H1 (cell line): ENCODE measurements at regions not wholly inside any gene's neighbourhood (a gene's known extent, or its start where the extent isn't known, plus 50 kb on each side); places are given as distances from the start of the nearest gene placed in this dataset.

Source experiments
- CTCF ChIA-PET: fragments of 300-600 bp; sonication (Branson Sonifier 250); formaldehyde crosslinking; loops from one replicate; lab custom pipeline; 2021; ENCODE audit not compliant: partially characterized antibody; lab: Charles Lee
- POLR2A ChIA-PET: fragments of 300-600 bp; sonication (Branson Sonifier 250); formaldehyde crosslinking; loops from one replicate; lab custom pipeline; 2021; ENCODE audit warnings: inconsistent platforms; ENCODE audit not compliant: partially characterized antibody; lab: Charles Lee
- DNase-seq, 2 experiments: peaks; one replicate each; pipeline versions ENCODE4 v3.0.0 to v3.0.0-alpha.2; 2010 to 2022; ENCODE audit warnings: low spot score in 2 of 2, low read depth in 1 of 2, mixed read lengths in 1 of 2
- FAIRE-seq: peaks from 2 replicates; lab custom pipeline; 2011; peaks lifted over from hg19 to GRCh38; lab: Jason Lieb, UNC
- H2AFZ ChIP-seq: 2 replicates; pipeline ENCODE4 v1.8.1; 2012; ENCODE audit warnings: low read length, inconsistent platforms
- H2AK5ac ChIP-seq: 2 replicates; pipeline ENCODE4 v1.6.1; 2013; ENCODE audit warnings: low read depth, low read length
- H2BK120ac ChIP-seq: replicated peaks from 2 replicates; pipeline ENCODE3; 2013; ENCODE audit warnings: low read depth, low read length, inconsistent platforms
- H2BK12ac ChIP-seq: 2 replicates; pipeline ENCODE4 v1.6.1; 2013; ENCODE audit warnings: low read depth, low read length
- H2BK15ac ChIP-seq: 2 replicates; pipeline ENCODE4 v1.6.1; 2013; ENCODE audit warnings: low read length
- H2BK20ac ChIP-seq: 2 replicates; pipeline ENCODE4 v1.6.1; 2013; ENCODE audit warnings: low read length
- H2BK5ac ChIP-seq: 2 replicates; pipeline ENCODE4 v1.6.1; 2013; ENCODE audit warnings: low read depth, low read length
- H3K14ac ChIP-seq: 2 replicates; pipeline ENCODE4 v1.6.1; 2013; ENCODE audit warnings: inconsistent platforms; ENCODE audit not compliant: insufficient read length
- H3K18ac ChIP-seq: 2 replicates; pipeline ENCODE4 v1.6.1; 2013; ENCODE audit warnings: low read length; ENCODE audit errors: extremely low read depth
- H3K23ac ChIP-seq: 2 replicates; pipeline ENCODE4 v1.6.1; 2013; ENCODE audit warnings: inconsistent platforms; ENCODE audit not compliant: insufficient read length
- H3K23me2 ChIP-seq: 2 replicates; pipeline ENCODE4 v1.6.1; 2013; ENCODE audit warnings: low read depth, low read length
- H3K27ac ChIP-seq: 2 replicates; pipeline ENCODE4 v1.6.1; 2011; ENCODE audit warnings: low read depth, low read length, inconsistent platforms
- H3K27me3 ChIP-seq, 4 experiments: replicated peaks in 1 of 4; 1 replicate in 1 of 4; 2 replicates in 3 of 4; pipeline versions ENCODE4 v1.6.1 to v1.8.1; 2011 to 2013; ENCODE audit warnings: low read length in 3 of 4, mild to moderate bottlenecking in 3 of 4, inconsistent platforms in 2 of 4, mixed read lengths in 2 of 4, moderate library complexity in 1 of 4; ENCODE audit not compliant: control insufficient read depth in 3 of 4, insufficient read depth in 3 of 4; ENCODE audit errors: extremely low read depth in 1 of 4
- H3K36me3 ChIP-seq, 4 experiments: 2 replicates each; pipeline versions ENCODE4 v1.6.1 to v1.8.1; 2011 to 2013; ENCODE audit warnings: mild to moderate bottlenecking in 4 of 4, low read length in 3 of 4, moderate library complexity in 2 of 4, control low read depth in 1 of 4, inconsistent platforms in 1 of 4; ENCODE audit not compliant: insufficient read depth in 4 of 4, control insufficient read depth in 2 of 4
- H3K4ac ChIP-seq: replicated peaks from 2 replicates; pipeline ENCODE3; 2013; ENCODE audit warnings: low read length, low read depth, mixed read lengths, inconsistent platforms; ENCODE audit not compliant: insufficient read length
- H3K4me1 ChIP-seq, 4 experiments: replicated peaks in 1 of 4; 1 replicate in 1 of 4; 2 replicates in 3 of 4; pipeline versions ENCODE4 v1.6.1 to v1.8.1; 2011 to 2013; ENCODE audit warnings: low read length in 3 of 4, inconsistent platforms in 2 of 4, mixed read lengths in 1 of 4; ENCODE audit not compliant: insufficient read depth in 4 of 4, control insufficient read depth in 3 of 4
- H3K4me2 ChIP-seq, 2 experiments: 2 replicates each; pipeline versions ENCODE4 v1.6.1 to v1.8.1; 2011 to 2013; ENCODE audit warnings: low read depth in 2 of 2, low read length in 2 of 2, control low read depth in 1 of 2, inconsistent platforms in 1 of 2, mild to moderate bottlenecking in 1 of 2; ENCODE audit not compliant: insufficient read depth in 1 of 2
- H3K4me3 ChIP-seq, 4 experiments: fragments of 200-600, 300-600 bp in 1 of 4; sonication (generic), shearing (Covaris generic), sonication (Bioruptor Twin) in 1 of 4; 2 replicates each; pipeline versions ENCODE4 v1.5.1 to v1.8.1; 2011 to 2016; ENCODE audit warnings: low read length in 4 of 4, low read depth in 3 of 4, control low read depth in 2 of 4, inconsistent platforms in 2 of 4, mild to moderate bottlenecking in 2 of 4, mixed read lengths in 1 of 4, moderate library complexity in 1 of 4; ENCODE audit not compliant: insufficient read depth in 2 of 4; ENCODE audit errors: extremely low read depth in 1 of 4
- H3K56ac ChIP-seq: replicated peaks from 2 replicates; pipeline ENCODE3; 2013; ENCODE audit warnings: low read depth, mild to moderate bottlenecking, mixed read lengths, low read length, inconsistent platforms; ENCODE audit not compliant: insufficient read length
- H3K79me1 ChIP-seq: 2 replicates; pipeline ENCODE4 v1.6.1; 2013; ENCODE audit warnings: low read depth, low read length, control low read depth
- H3K79me2 ChIP-seq, 2 experiments: 2 replicates each; pipeline versions ENCODE4 v1.6.1 to v1.8.1; 2012 to 2013; ENCODE audit warnings: low read length in 2 of 2, mild to moderate bottlenecking in 2 of 2, inconsistent platforms in 1 of 2; ENCODE audit not compliant: insufficient read depth in 2 of 2, control insufficient read depth in 1 of 2
- H3K9ac ChIP-seq, 4 experiments: replicated peaks in 1 of 4; 1 replicate in 1 of 4; 2 replicates in 3 of 4; pipeline versions ENCODE4 v1.6.1 to v1.8.1; 2011 to 2013; ENCODE audit warnings: low read depth in 3 of 4, low read length in 3 of 4, control low read depth in 2 of 4, mild to moderate bottlenecking in 2 of 4, moderate library complexity in 2 of 4, inconsistent platforms in 1 of 4; ENCODE audit errors: extremely low read depth in 1 of 4
- H3K9me3 ChIP-seq, 2 experiments: 2 replicates each; pipeline versions ENCODE4 v1.6.1 to v1.8.1; 2012 to 2013; ENCODE audit warnings: mild to moderate bottlenecking in 2 of 2, moderate library complexity in 2 of 2, control low read depth in 1 of 2, inconsistent platforms in 1 of 2, low read depth in 1 of 2, low read length in 1 of 2, mixed read lengths in 1 of 2; ENCODE audit not compliant: insufficient read depth in 2 of 2
- H4K20me1 ChIP-seq, 2 experiments: replicated peaks in 1 of 2; 2 replicates each; pipeline versions ENCODE3 to v1.8.1; 2011 to 2013; ENCODE audit warnings: inconsistent platforms in 2 of 2, low read length in 2 of 2, mild to moderate bottlenecking in 1 of 2; ENCODE audit not compliant: insufficient read depth in 2 of 2, control insufficient read depth in 1 of 2
- H4K5ac ChIP-seq: 2 replicates; pipeline ENCODE4 v1.6.1; 2013; ENCODE audit warnings: low read length, low read depth, mixed read lengths, inconsistent platforms; ENCODE audit not compliant: insufficient read length
- H4K8ac ChIP-seq: 2 replicates; pipeline ENCODE4 v1.8.0; 2013; ENCODE audit warnings: mild to moderate bottlenecking, moderate library complexity, low read length, inconsistent platforms; ENCODE audit not compliant: insufficient read depth; ENCODE audit errors: extremely low read depth
- H4K91ac ChIP-seq: replicated peaks from 2 replicates; pipeline ENCODE3; 2013; ENCODE audit warnings: low read length, mixed read lengths, inconsistent platforms; ENCODE audit not compliant: insufficient read length
- BRCA1 ChIP-seq: IDR thresholded peaks from 2 replicates; pipeline ENCODE4 v1.6.1; 2012; ENCODE audit warnings: low read depth, low read length, improper control_type of control experiment
- E2F6 ChIP-seq: IDR thresholded peaks from 2 replicates; pipeline ENCODE4 v1.6.1; 2012; ENCODE audit warnings: inconsistent platforms
- RAD21 ChIP-seq, 2 experiments: IDR thresholded peaks in 1 of 2; conservative IDR thresholded peaks in 1 of 2; 2 replicates each; pipeline ENCODE4 v1.6.1; 2011; ENCODE audit warnings: low read depth in 2 of 2, low read length in 2 of 2, improper control_type of control experiment in 1 of 2, inconsistent platforms in 1 of 2, mild to moderate bottlenecking in 1 of 2, moderate library complexity in 1 of 2
- RXRA ChIP-seq: IDR thresholded peaks from 2 replicates; pipeline ENCODE4 v1.6.1; 2011; ENCODE audit warnings: low read depth, mild to moderate bottlenecking, low read length, moderate library complexity; ENCODE audit not compliant: insufficient read depth
- SRF ChIP-seq: IDR thresholded peaks from 2 replicates; pipeline ENCODE4 v1.6.1; 2011; ENCODE audit warnings: mild to moderate bottlenecking, low read depth, low read length, moderate library complexity
- whole genome bisulfite sequencing, 2 experiments: shearing (Covaris generic) in 1 of 2; methylation state at CpG; one replicate each; pipeline versions ENCODE4 v1.1.6 to v1.1.7; 2013 to 2015; ENCODE audit warnings: low lambda C conversion rate in 2 of 2, mixed read lengths in 2 of 2, inconsistent platforms in 1 of 2, low coverage in 1 of 2, missing lambda C conversion rate in 1 of 2; ENCODE audit not compliant: insufficient replicate concordance in 2 of 2, insufficient coverage in 1 of 2, insufficient read length in 1 of 2; ENCODE audit errors: extremely low coverage in 1 of 2, missing lambda C conversion rate in 1 of 2; 5-methylcytosine and 5-hydroxymethylcytosine counted together

- Histone ChIP-seq H3K4me1 (peaks cover 2 to 3% (median 2%) of the 10 kb centered on the region in 4 experiments; a peak in 4 of 7 replicates), H3K9ac (no peak overlapping the region), H3K27ac (no peak overlapping the region), H2BK15ac (no peak overlapping the region), H2BK12ac (no peak overlapping the region), H3K23me2 (peaks cover 2% of the 10 kb centered on the region; the same call in 1 of the 2 replicates), H3K79me1 (no peaks in the 10 kb centered on the region), H2AK5ac (no peak overlapping the region), H3K79me2 (no peaks in the 10 kb centered on the region), H2BK5ac (no peak overlapping the region), H3K4me3 (no peak overlapping the region), H2BK20ac (no peak overlapping the region), H3K23ac (no peak overlapping the region), H3K56ac (no peak overlapping the region), H4K5ac (no peak overlapping the region), H3K4ac (no peak overlapping the region), H3K4me2 (no peak overlapping the region), H4K91ac (no peak overlapping the region), H3K9me3 (no peaks in the 10 kb centered on the region), H3K27me3 (peaks cover 0 to 8% (median 1%) of the 10 kb centered on the region in 4 experiments; a peak in 4 of 7 replicates), H3K18ac (no peak overlapping the region), H2AFZ (no peak overlapping the region), H2BK120ac (no peak overlapping the region), H3K14ac (no peak overlapping the region), H3K36me3 (no peaks in the 10 kb centered on the region), H4K20me1 (no peaks in the 10 kb centered on the region), H4K8ac (no peak overlapping the region)
- DNase-seq, result no peak
- FAIRE-seq, result no peak
- 86% methylated on average over 1 to 5 of the region's 5 CpGs for WGBS, 2 experiments
- POLR2A ChIA-PET, result no interaction called here
- TF ChIP-seq BRCA1 (no peak), SRF (no peak), RXRA (no peak), RAD21 (IDR thresholded peaks at IDR 0.05 in 1 of 2, conservative IDR thresholded peaks at IDR 0.05 in 1 of 2; ENCODE audit: low read depth in 2 of 2, low read length in 2 of 2) (no peak), E2F6 (no peak)
- CTCF ChIA-PET, result interaction anchor here (2.0 to 5.3 kb wide), 2 partner anchors 92 to 328 kb away, joined by 9 to 70 read pairs; no protein-coding TSS in a partner anchor
Measured at GRCh38 chr15:68877626-68878025, 52.7 kb upstream of the SPESP1 start.
